ENCODE measurements at regions not wholly inside any gene's neighbourhood (a gene's known extent, or its start where the extent isn't known, plus 50 kb on each side); places are given as distances from the start of the nearest gene placed in this dataset.

DNA sequence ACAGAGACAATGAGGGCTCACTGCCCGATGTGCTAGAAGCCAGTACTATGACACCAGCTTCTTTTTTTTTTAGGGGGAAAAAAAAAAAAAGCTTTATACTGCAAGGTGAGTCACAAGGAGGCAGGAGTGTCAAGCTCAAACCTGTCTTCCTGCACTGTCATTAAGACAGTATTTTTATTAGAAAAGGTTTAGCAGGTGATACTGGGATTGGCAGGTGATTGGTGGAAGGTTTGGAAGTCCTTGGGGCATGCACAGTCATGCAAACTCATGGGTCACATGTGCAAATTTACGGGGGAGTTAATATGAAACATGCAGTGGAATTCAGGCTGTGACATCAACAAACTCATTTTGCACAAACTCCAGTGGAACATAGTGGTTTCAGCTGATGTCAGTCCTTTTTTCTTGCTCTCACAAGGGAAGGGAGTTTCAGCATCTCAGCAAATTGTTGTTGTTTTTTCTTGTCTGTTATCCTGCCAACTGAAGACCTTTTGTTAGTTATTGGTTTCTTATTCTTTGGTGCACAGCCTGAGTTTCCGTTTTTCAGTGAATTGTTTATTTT lies 530.6 kb downstream of the ANKRD7 start:
- peak; percentile 59 for DNase-seq (ENCODE audit: unreplicated experiment)
- intact Hi-C loops (cut with micrococcal nuclease) = no loop called here
- Mint-ChIP-seq H3K27me3 (ENCODE audit: insufficient read depth, unreplicated experiment) (peaks cover 19% of the 10 kb centered on the region), H3K27ac (ENCODE audit: low read depth, unreplicated experiment) (no peak overlapping the region), H3K4me1 (ENCODE audit: insufficient read depth, unreplicated experiment) (peaks cover 6% of the 10 kb centered on the region), H3K4me3 (ENCODE audit: unreplicated experiment) (no peak overlapping the region), H3K9me3 (ENCODE audit: unreplicated experiment) (no peaks in the 10 kb centered on the region), H3K36me3 (ENCODE audit: insufficient read depth, unreplicated experiment) (no peaks in the 10 kb centered on the region)
- BruUV-seq (replicated peaks) = no TSS peak
- ChIA-PET POLR2A (interaction anchor here (1.2 kb wide), 1 partner anchor 117 kb away, joined by 3 read pairs; no protein-coding TSS in a partner anchor), CTCF (no interaction called here)
- TF ChIP-seq, protein P1, sequence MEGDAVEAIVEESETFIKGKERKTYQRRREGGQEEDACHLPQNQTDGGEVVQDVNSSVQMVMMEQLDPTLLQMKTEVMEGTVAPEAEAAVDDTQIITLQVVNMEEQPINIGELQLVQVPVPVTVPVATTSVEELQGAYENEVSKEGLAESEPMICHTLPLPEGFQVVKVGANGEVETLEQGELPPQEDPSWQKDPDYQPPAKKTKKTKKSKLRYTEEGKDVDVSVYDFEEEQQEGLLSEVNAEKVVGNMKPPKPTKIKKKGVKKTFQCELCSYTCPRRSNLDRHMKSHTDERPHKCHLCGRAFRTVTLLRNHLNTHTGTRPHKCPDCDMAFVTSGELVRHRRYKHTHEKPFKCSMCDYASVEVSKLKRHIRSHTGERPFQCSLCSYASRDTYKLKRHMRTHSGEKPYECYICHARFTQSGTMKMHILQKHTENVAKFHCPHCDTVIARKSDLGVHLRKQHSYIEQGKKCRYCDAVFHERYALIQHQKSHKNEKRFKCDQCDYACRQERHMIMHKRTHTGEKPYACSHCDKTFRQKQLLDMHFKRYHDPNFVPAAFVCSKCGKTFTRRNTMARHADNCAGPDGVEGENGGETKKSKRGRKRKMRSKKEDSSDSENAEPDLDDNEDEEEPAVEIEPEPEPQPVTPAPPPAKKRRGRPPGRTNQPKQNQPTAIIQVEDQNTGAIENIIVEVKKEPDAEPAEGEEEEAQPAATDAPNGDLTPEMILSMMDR (IDR thresholded peaks at IDR 0.05; ENCODE audit: unreplicated experiment) = no peak

DNA sequence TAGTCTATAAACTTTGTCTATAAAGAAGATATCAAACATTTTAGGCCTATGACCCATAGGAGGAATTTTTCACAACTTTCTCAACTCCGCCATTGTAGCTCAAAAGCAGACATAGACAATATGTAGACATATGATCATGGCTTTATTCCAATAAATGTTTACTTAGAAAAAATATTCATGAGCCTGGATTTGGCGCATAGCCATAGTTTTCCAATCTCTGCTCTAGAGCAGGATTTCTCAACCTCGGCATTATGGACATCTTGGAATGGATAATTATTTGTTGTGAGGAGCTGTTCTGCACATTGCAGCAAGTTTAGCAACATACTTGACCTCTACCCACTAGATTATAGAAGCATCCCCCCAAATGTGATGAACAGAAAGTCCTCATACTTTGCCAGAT lies 532.6 kb downstream of the ANKRD7 start:
- H3K27me3 Mint-ChIP-seq (ENCODE audit: insufficient read depth, unreplicated experiment) = peaks cover 11% of the 10 kb centered on the region
- H3K4me3 Mint-ChIP-seq (ENCODE audit: unreplicated experiment) = no peak overlapping the region
- peaks cover 6% of the 10 kb centered on the region for H3K4me1 Mint-ChIP-seq (ENCODE audit: insufficient read depth, unreplicated experiment)
- no peaks in the 10 kb centered on the region for H3K36me3 Mint-ChIP-seq (ENCODE audit: insufficient read depth, unreplicated experiment)
- ChIA-PET POLR2A (interaction anchor here (0.5 kb wide), 1 partner anchor 26 kb away, joined by 3 read pairs; no protein-coding TSS in a partner anchor), CTCF (no interaction called here)
- no peak overlapping the region for H3K27ac Mint-ChIP-seq (ENCODE audit: low read depth, unreplicated experiment)
- intact Hi-C loops (cut with micrococcal nuclease) = no loop called here
- TF ChIP-seq, protein P1 (IDR thresholded peaks at IDR 0.05; ENCODE audit: unreplicated experiment) = no peak
- BruUV-seq (replicated peaks) = no TSS peak
- DNase-seq (ENCODE audit: unreplicated experiment) = no peak
- no peaks in the 10 kb centered on the region for H3K9me3 Mint-ChIP-seq (ENCODE audit: unreplicated experiment)

DNA sequence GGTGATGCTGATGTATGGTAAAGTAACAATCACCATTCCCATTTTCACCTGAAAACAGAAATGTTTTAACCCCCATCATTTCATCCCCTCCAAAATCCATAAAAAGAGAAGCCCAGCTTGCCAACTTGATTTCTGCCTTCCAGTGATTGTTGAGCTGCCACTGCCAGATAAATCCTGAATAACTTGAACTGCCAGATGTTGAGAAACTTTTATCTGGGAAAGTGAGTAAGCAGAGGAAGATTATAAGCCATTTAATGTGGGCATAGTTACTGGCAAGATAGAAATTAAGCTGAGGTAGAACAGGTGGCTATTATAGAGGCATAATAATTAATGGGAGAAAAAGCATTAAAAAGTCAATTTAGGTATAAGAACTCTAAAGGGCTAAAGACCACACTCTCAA lies 534.1 kb downstream of the ANKRD7 start:
- H3K27me3 Mint-ChIP-seq (ENCODE audit: insufficient read depth, unreplicated experiment) = peaks cover 25% of the 10 kb centered on the region
- no TSS peak for BruUV-seq (replicated peaks)
- intact Hi-C loops (cut with micrococcal nuclease) = no loop called here
- DNase-seq (ENCODE audit: unreplicated experiment) = no peak
- TF ChIP-seq, protein P1 (IDR thresholded peaks at IDR 0.05; ENCODE audit: unreplicated experiment) = no peak
- no peak overlapping the region for H3K4me3 Mint-ChIP-seq (ENCODE audit: unreplicated experiment)
- H3K9me3 Mint-ChIP-seq (ENCODE audit: unreplicated experiment) = no peaks in the 10 kb centered on the region
- H3K27ac Mint-ChIP-seq (ENCODE audit: low read depth, unreplicated experiment) = no peak overlapping the region
- CTCF ChIA-PET = interaction anchor here (0.7 kb wide), 1 partner anchor 186 kb away, joined by 3 read pairs; no protein-coding TSS in a partner anchor
- no peaks in the 10 kb centered on the region for H3K36me3 Mint-ChIP-seq (ENCODE audit: insufficient read depth, unreplicated experiment)
- H3K4me1 Mint-ChIP-seq (ENCODE audit: insufficient read depth, unreplicated experiment) = peaks cover 6% of the 10 kb centered on the region
- POLR2A ChIA-PET = no interaction called here

DNA sequence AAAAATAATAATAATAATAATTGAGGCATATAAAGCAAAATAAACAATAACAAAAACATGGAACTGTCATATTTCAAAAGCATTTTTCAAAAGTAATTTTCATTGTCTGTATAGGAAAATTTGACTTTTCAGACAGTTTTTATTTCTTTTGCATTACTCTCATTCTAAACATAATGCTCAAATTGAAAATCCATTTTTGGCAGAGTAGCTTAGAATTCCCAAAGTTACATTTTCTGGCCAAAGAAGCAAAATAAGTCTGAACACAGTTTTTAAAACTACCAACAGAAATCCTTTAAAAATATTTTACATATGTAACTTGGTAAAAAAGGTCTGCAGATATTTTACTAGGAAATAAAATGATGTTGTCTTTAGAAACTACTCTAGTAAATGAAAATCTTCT lies 535.4 kb downstream of the ANKRD7 start:
- DNase-seq (ENCODE audit: unreplicated experiment) = no peak
- H3K4me1 Mint-ChIP-seq (ENCODE audit: insufficient read depth, unreplicated experiment) = peaks cover 5% of the 10 kb centered on the region
- no TSS peak for BruUV-seq (replicated peaks)

More for the DNA sequence above, 535.4 kb downstream of the ANKRD7 start:
- CTCF ChIA-PET = no interaction called here
- Mint-ChIP-seq H3K36me3 (ENCODE audit: insufficient read depth, unreplicated experiment) (no peaks in the 10 kb centered on the region), H3K4me3 (ENCODE audit: unreplicated experiment) (no peak overlapping the region), H3K27me3 (ENCODE audit: insufficient read depth, unreplicated experiment) (peaks cover 39% of the 10 kb centered on the region), H3K9me3 (ENCODE audit: unreplicated experiment) (no peaks in the 10 kb centered on the region), H3K27ac (ENCODE audit: low read depth, unreplicated experiment) (no peak overlapping the region)
- POLR2A ChIA-PET = interaction anchor here (0.7 kb wide), 1 partner anchor 10 kb away, joined by 4 read pairs; no protein-coding TSS in a partner anchor
- intact Hi-C loops (cut with micrococcal nuclease) = no loop called here
- TF ChIP-seq, protein P1 (IDR thresholded peaks at IDR 0.05; ENCODE audit: unreplicated experiment) = no peak

Measured in MCF 10A (cell line).